Calu3 (cell line): ENCODE measurements at regions not wholly inside any gene's neighbourhood (a gene's known extent, or its start where the extent isn't known, plus 50 kb on each side); places are given as distances from the start of the nearest gene placed in this dataset.

Source experiments
- BruUV-seq: library from RNA; stranded (reverse); fragments of 400-500 nt; replicated peaks from 2 replicates; lab custom pipeline; 2021; lab: Mats Ljungman, UMichigan
- CTCF ChIA-PET: fragments of 300-600 bp; sonication (Branson Sonifier 250); formaldehyde crosslinking; loops from one replicate; lab custom pipeline; 2022; ENCODE audit warnings: antibody characterized with exemption; lab: Charles Lee
- DNase-seq: peaks from one replicate; pipeline ENCODE4 v3.0.0; 2022
- H3K27ac Mint-ChIP-seq: one replicate; pipeline ENCODE4 v1.8.0; 2022; ENCODE audit warnings: mixed read lengths; ENCODE audit not compliant: unreplicated experiment
- H3K27me3 Mint-ChIP-seq: one replicate; pipeline ENCODE4 v1.8.0; 2022; ENCODE audit warnings: mixed read lengths; ENCODE audit not compliant: unreplicated experiment
- H3K36me3 Mint-ChIP-seq: one replicate; pipeline ENCODE4 v1.8.0; 2022; ENCODE audit warnings: mild to moderate bottlenecking, moderate library complexity, mixed read lengths; ENCODE audit not compliant: insufficient read depth, unreplicated experiment
- H3K4me1 Mint-ChIP-seq: one replicate; pipeline ENCODE4 v1.8.0; 2022; ENCODE audit warnings: mild to moderate bottlenecking, low read depth, mixed read lengths; ENCODE audit not compliant: unreplicated experiment
- H3K4me3 Mint-ChIP-seq: one replicate; pipeline ENCODE4 v1.8.0; 2022; ENCODE audit warnings: mild to moderate bottlenecking, low read depth, moderate library complexity, mixed read lengths; ENCODE audit not compliant: unreplicated experiment
- H3K9me3 Mint-ChIP-seq: one replicate; pipeline ENCODE4 v1.8.0; 2022; ENCODE audit warnings: low read depth, mixed read lengths; ENCODE audit not compliant: unreplicated experiment
- CTCF ChIP-seq: fragments of 200-600 bp; IDR thresholded peaks from one replicate; pipeline ENCODE4 v1.8.0; 2022; ENCODE audit warnings: antibody characterized with exemption; ENCODE audit not compliant: unreplicated experiment
- intact Hi-C: fragments of 100-400 bp; cut with micrococcal nuclease; formaldehyde crosslinking; loops from one replicate; pipeline ENCODE4 v1.10.0; 2022; ENCODE audit not compliant: unreplicated experiment

GRCh38 chr15:92565351-92566125, 90.0 kb downstream of the FAM174B start:
- Mint-ChIP-seq H3K36me3 (no peaks in the 10 kb centered on the region), H3K4me1 (no peaks in the 10 kb centered on the region), H3K27ac (no peak overlapping the region), H3K4me3 (no peak overlapping the region), H3K27me3 (peaks cover 86% of the 10 kb centered on the region), H3K9me3 (no peaks in the 10 kb centered on the region)
- no peak for DNase-seq
- BruUV-seq = no TSS peak
- intact Hi-C loops = no loop called here
- no peak for TF ChIP-seq CTCF
- CTCF ChIA-PET = no interaction called here

- Mint-ChIP-seq H3K27me3 (peaks cover 67% of the 10 kb centered on the region), H3K27ac (no peak overlapping the region), H3K36me3 (no peaks in the 10 kb centered on the region), H3K9me3 (no peaks in the 10 kb centered on the region), H3K4me3 (no peak overlapping the region), H3K4me1 (no peaks in the 10 kb centered on the region)
- BruUV-seq = no TSS peak
- CTCF ChIA-PET = no interaction called here
- TF ChIP-seq CTCF = no peak
- intact Hi-C loops = no loop called here
- DNase-seq = no peak
Measured at GRCh38 chr15:92561754-92562153, 93.8 kb downstream of the FAM174B start.

DNA sequence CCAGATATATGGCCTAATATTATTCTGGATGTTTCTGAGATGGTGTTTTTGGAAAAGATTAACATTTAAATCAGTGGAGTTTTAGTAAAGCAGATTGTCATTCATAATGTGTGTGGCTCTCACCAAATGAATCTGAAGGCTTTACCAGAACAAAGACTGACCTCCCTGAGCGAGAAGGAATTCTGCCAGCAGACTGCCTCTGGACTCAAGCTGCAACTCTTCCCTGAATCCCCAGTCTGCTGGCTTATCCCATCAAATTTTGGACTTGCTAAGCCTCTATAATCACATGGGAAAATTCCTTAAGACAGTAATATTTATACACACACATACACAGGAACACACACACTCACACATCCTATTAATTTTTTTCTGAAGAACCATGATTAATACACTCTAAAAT, 102.3 kb downstream of the FAM174B start:
- no peak overlapping the region for H3K4me3 Mint-ChIP-seq
- no peak overlapping the region for H3K27ac Mint-ChIP-seq
- TF ChIP-seq CTCF = no peak
- H3K4me1 Mint-ChIP-seq = no peaks in the 10 kb centered on the region
- DNase-seq = no peak
- intact Hi-C loops = no loop called here
- no TSS peak for BruUV-seq
- H3K36me3 Mint-ChIP-seq = no peaks in the 10 kb centered on the region
- no peaks in the 10 kb centered on the region for H3K9me3 Mint-ChIP-seq
- CTCF ChIA-PET = no interaction called here
- peaks cover 34% of the 10 kb centered on the region for H3K27me3 Mint-ChIP-seq

GRCh38 chr15:92545996-92546395, 109.6 kb downstream of the FAM174B start:
- BruUV-seq = no TSS peak
- H3K4me3 Mint-ChIP-seq = no peak overlapping the region
- no peaks in the 10 kb centered on the region for H3K36me3 Mint-ChIP-seq
- no peaks in the 10 kb centered on the region for H3K4me1 Mint-ChIP-seq
- intact Hi-C loops = no loop called here
- no peaks in the 10 kb centered on the region for H3K9me3 Mint-ChIP-seq
- no peak for TF ChIP-seq CTCF
- H3K27ac Mint-ChIP-seq = no peak overlapping the region
- no peak for DNase-seq
- peaks cover 64% of the 10 kb centered on the region for H3K27me3 Mint-ChIP-seq
- CTCF ChIA-PET = no interaction called here
